Endothelial cell of umbilical vein (primary cell): ENCODE measurements at regions not wholly inside any gene's neighbourhood (a gene's known extent, or its start where the extent isn't known, plus 50 kb on each side); places are given as distances from the start of the nearest gene placed in this dataset.
"Not testable (repeated sequence)": the region's sequence is repeated elsewhere in the genome, so short reads cannot be mapped to it uniquely, and the experiment has no call there.

Source experiments
- BruUV-seq: library from RNA; stranded (reverse); fragments of 400-500 nt; replicated peaks from 2 replicates; lab custom pipeline; 2021; lab: Mats Ljungman, UMichigan
- CTCF ChIA-PET: fragments of 300-600, 350-600 bp; sonication (Branson Sonifier 250); formaldehyde crosslinking; loops from one replicate; lab custom pipeline; 2021; ENCODE audit warnings: antibody characterized with exemption, inconsistent platforms; lab: Charles Lee
- POLR2A ChIA-PET: fragments of 300-600, 350-600 bp; sonication (Branson Sonifier 250); formaldehyde crosslinking; loops from one replicate; lab custom pipeline; 2021; ENCODE audit warnings: antibody characterized with exemption, inconsistent platforms; lab: Charles Lee
- DNase-seq: peaks from one replicate; pipeline ENCODE4 v3.0.0-alpha.2; 2011; ENCODE audit warnings: low read depth, low spot score
- FAIRE-seq: peaks from 2 replicates; lab custom pipeline; 2011; peaks lifted over from hg19 to GRCh38; lab: Jason Lieb, UNC
- H2AFZ ChIP-seq: 2 replicates; pipeline ENCODE4 v1.6.0; 2012; ENCODE audit warnings: low read depth, low read length, control low read depth, inconsistent platforms
- H3K27ac ChIP-seq: 2 replicates; pipeline ENCODE4 v1.5.1; 2011; ENCODE audit warnings: low read depth, mild to moderate bottlenecking, control low read depth, low read length, moderate library complexity; ENCODE audit not compliant: insufficient read depth
- H3K27me3 ChIP-seq, 2 experiments: 2 replicates each; pipeline versions ENCODE4 v1.6.0 to v1.6.1; 2011; ENCODE audit warnings: low read length in 2 of 2, mixed read lengths in 1 of 2; ENCODE audit not compliant: control insufficient read depth in 2 of 2, insufficient read depth in 2 of 2
- H3K36me3 ChIP-seq, 2 experiments: 2 replicates in 1 of 2; 3 replicates in 1 of 2; pipeline ENCODE4 v1.5.1; 2011; ENCODE audit warnings: low read length in 2 of 2, mild to moderate bottlenecking in 1 of 2, moderate library complexity in 1 of 2; ENCODE audit not compliant: control insufficient read depth in 2 of 2, insufficient read depth in 2 of 2; ENCODE audit errors: extremely low read depth in 1 of 2
- H3K4me1 ChIP-seq: 3 replicates; pipeline ENCODE4 v1.5.1; 2011; ENCODE audit warnings: mild to moderate bottlenecking, low read length; ENCODE audit not compliant: control insufficient read depth, insufficient read depth; ENCODE audit errors: extremely low read depth
- H3K4me2 ChIP-seq: 2 replicates; pipeline ENCODE4 v1.6.1; 2011; ENCODE audit warnings: low read length, control low read depth, mixed read lengths; ENCODE audit not compliant: insufficient read depth
- H3K4me3 ChIP-seq, 3 experiments: fragments of 200-600 bp in 1 of 3; sonication (generic), shearing (Covaris generic) in 1 of 3; replicated peaks in 1 of 3; 2 replicates each; pipeline ENCODE4 v1.5.1; 2011 to 2016; ENCODE audit warnings: control low read depth in 3 of 3, low read length in 3 of 3, mild to moderate bottlenecking in 2 of 3, inconsistent platforms in 1 of 3, low read depth in 1 of 3, moderate library complexity in 1 of 3; ENCODE audit not compliant: insufficient read depth in 1 of 3
- H3K79me2 ChIP-seq: 2 replicates; pipeline ENCODE4 v1.6.0; 2012; ENCODE audit warnings: low read length, inconsistent platforms; ENCODE audit not compliant: control insufficient read depth, insufficient read depth
- H3K9ac ChIP-seq: replicated peaks from 2 replicates; pipeline ENCODE3; 2011; ENCODE audit warnings: low read length, control low read depth; ENCODE audit not compliant: insufficient read depth; ENCODE audit errors: extremely low read depth
- H3K9me1 ChIP-seq: replicated peaks from 3 replicates; pipeline ENCODE4 v1.6.0; 2011; ENCODE audit warnings: mild to moderate bottlenecking, low read length; ENCODE audit not compliant: control insufficient read depth, insufficient read depth; ENCODE audit errors: extremely low read depth
- H3K9me3 ChIP-seq: replicated peaks from 2 replicates; pipeline ENCODE4 v1.5.1; 2012; ENCODE audit warnings: low read length, inconsistent platforms; ENCODE audit not compliant: control insufficient read depth, insufficient read depth
- H4K20me1 ChIP-seq: replicated peaks from 2 replicates; pipeline ENCODE3; 2011; ENCODE audit warnings: mild to moderate bottlenecking, low read length; ENCODE audit not compliant: control insufficient read depth, insufficient read depth; ENCODE audit errors: extremely low read depth
- EZH2 ChIP-seq: IDR thresholded peaks from 2 replicates; pipeline ENCODE4 v1.6.1; 2012; ENCODE audit warnings: borderline replicate concordance, low read depth, mild to moderate bottlenecking, moderate library complexity, low read length, inconsistent platforms; ENCODE audit not compliant: severe bottlenecking
- FOS ChIP-seq: IDR thresholded peaks from 2 replicates; pipeline ENCODE4 v1.6.1; 2011; ENCODE audit warnings: mild to moderate bottlenecking, low read length, moderate library complexity, borderline replicate concordance; ENCODE audit not compliant: insufficient read depth
- JUN ChIP-seq: IDR thresholded peaks from 2 replicates; pipeline ENCODE4 v1.6.1; 2011; ENCODE audit warnings: borderline replicate concordance, low read depth; ENCODE audit not compliant: insufficient read length, insufficient read depth
- MYC ChIP-seq: IDR thresholded peaks from one replicate; pipeline ENCODE4 v1.6.1; 2011; ENCODE audit warnings: mild to moderate bottlenecking, low read depth, low read length
- POLR2A ChIP-seq: IDR thresholded peaks from 2 replicates; pipeline ENCODE4 v1.6.1; 2012; ENCODE audit warnings: low read depth, mild to moderate bottlenecking, control low read depth, low read length
- POLR2AphosphoS5 ChIP-seq: IDR thresholded peaks from 2 replicates; pipeline ENCODE4 v1.6.1; 2012; ENCODE audit warnings: low read depth, mild to moderate bottlenecking, control low read depth, low read length, moderate library complexity; ENCODE audit not compliant: insufficient read depth
- dilution Hi-C: fragments of 300-500 bp; cut with MboI; formaldehyde crosslinking; loops from one replicate; pipeline ENCODE4 v1.15.0; 2019; ENCODE audit warnings: low sequenced_read_pairs; ENCODE audit not compliant: extremely low pct_ligation_motif_present
- intact Hi-C: fragments of 100-400 bp; cut with micrococcal nuclease; formaldehyde crosslinking; loops from one replicate; pipeline ENCODE4 v1.10.0; 2022
- TF ChIP-seq, protein P1 (sequence below): IDR thresholded peaks from 2 replicates; pipeline ENCODE4 v1.6.1; 2011; ENCODE audit not compliant: insufficient read depth, insufficient read length

DNA sequence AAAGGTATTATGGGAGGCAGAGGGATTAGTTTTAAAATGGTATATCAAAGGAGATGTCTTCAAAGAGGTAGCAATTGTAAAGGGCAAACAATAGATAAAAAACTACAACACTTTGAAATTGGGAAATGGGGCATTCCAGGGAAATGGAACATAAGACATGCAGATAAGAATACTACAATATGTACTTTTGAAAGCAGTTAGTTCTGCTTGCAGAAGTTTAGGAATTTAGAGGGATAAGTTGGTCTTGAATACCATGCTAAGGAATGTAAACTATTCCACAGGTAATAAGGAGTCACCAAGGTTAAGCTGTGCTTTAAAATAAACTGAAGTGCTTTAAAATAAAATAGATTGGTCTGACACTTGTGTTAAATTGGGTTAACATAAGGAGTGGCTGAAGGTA, 571.7 kb upstream of the ACVR2A start:
- CTCF ChIA-PET = no interaction called here
- H3K27ac ChIP-seq = no peak overlapping the region
- no peaks in the 10 kb centered on the region for H3K4me1 ChIP-seq
- intact Hi-C loops = no loop called here
- no peaks in the 10 kb centered on the region for H3K36me3 ChIP-seq
- dilution Hi-C loops = no loop called here
- H2AFZ ChIP-seq = no peak overlapping the region
- no peaks in the 10 kb centered on the region for H4K20me1 ChIP-seq
- H3K9me3 ChIP-seq = peaks cover 2% of the 10 kb centered on the region
- TF ChIP-seq POLR2AphosphoS5 (no peak), JUN (no peak), FOS (no peak), MYC (no peak), POLR2A (no peak), EZH2 (no peak)
- TF ChIP-seq, protein P1, sequence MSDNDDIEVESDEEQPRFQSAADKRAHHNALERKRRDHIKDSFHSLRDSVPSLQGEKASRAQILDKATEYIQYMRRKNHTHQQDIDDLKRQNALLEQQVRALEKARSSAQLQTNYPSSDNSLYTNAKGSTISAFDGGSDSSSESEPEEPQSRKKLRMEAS = no peak
- H3K27me3 ChIP-seq = no peaks in the 10 kb centered on the region
- H3K79me2 ChIP-seq = no peaks in the 10 kb centered on the region
- no peak overlapping the region for H3K4me3 ChIP-seq
- DNase-seq = no peak
- H3K4me2 ChIP-seq = no peak overlapping the region
- no TSS peak for BruUV-seq
- FAIRE-seq = no peak
- H3K9ac ChIP-seq = no peak overlapping the region
- POLR2A ChIA-PET = no interaction called here
- H3K9me1 ChIP-seq = no peaks in the 10 kb centered on the region

DNA sequence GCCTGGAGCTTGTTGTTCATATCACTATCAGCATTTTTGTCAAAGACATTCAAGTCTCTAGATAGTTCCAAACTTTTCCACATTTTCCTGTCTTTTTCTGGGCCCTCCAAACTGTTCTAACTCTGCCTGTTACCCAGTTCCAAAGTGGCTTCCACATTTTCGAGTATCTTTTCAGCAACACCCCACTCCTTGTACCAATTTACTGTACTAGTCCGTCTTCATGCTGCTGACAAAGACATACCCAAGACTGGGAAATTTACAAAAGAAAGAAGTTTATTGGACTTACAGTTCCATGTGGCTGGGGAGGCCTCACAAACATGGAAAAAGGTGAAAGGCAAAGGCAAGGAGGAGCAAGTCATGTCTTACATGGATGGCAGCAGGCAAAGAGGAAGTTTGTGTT, 575.2 kb upstream of the ACVR2A start:
- POLR2A ChIA-PET, H2AFZ ChIP-seq, H3K36me3 ChIP-seq, H3K27me3 ChIP-seq, CTCF ChIA-PET, H3K27ac ChIP-seq, H3K4me1 ChIP-seq, H3K4me2 ChIP-seq, H3K9ac ChIP-seq, dilution Hi-C loops, DNase-seq, H3K4me3 ChIP-seq, intact Hi-C loops, H4K20me1 ChIP-seq, FAIRE-seq, H3K9me3 ChIP-seq, BruUV-seq, H3K9me1 ChIP-seq, H3K79me2 ChIP-seq: not testable (repeated sequence)
